Naive thymus-derived CD4-positive, alpha-beta T cell (primary cell): ENCODE measurements at regions not wholly inside any gene's neighbourhood (a gene's known extent, or its start where the extent isn't known, plus 50 kb on each side); places are given as distances from the start of the nearest gene placed in this dataset.

Experiments used
- ATAC-seq: fragments of 150-1000 bp; cut with Tn5 transposase; 2 replicates; pipeline ENCODE4 v1.10.0; 2021; ENCODE audit warnings: mild to moderate bottlenecking, moderate library complexity
- CTCF ChIA-PET: fragments of 350-600 bp; sonication (Branson Sonifier 250); formaldehyde crosslinking; loops from one replicate; lab custom pipeline; 2021; ENCODE audit warnings: antibody characterized with exemption; lab: Charles Lee
- POLR2A ChIA-PET: fragments of 350-600 bp; sonication (Branson Sonifier 250); formaldehyde crosslinking; loops from one replicate; lab custom pipeline; 2021; ENCODE audit warnings: antibody characterized with exemption, inconsistent platforms; lab: Charles Lee
- DNase-seq, 9 donors: peaks; one replicate each; pipeline versions ENCODE4 v3.0.0 to v3.0.0-alpha.2; 2020 to 2022; ENCODE audit warnings: mixed read lengths in 1 of 9
- H3K27ac ChIP-seq: one replicate; pipeline ENCODE4 v1.7.0; 2013; ENCODE audit warnings: mild to moderate bottlenecking, low read depth, low read length, moderate library complexity
- H3K27me3 ChIP-seq, 2 donors: one replicate each; pipeline ENCODE4 v1.7.0; 2013; ENCODE audit warnings: low read length in 2 of 2, mild to moderate bottlenecking in 2 of 2, moderate library complexity in 2 of 2; ENCODE audit not compliant: control insufficient read depth in 2 of 2, insufficient read depth in 2 of 2
- H3K36me3 ChIP-seq, 3 experiments: 1 replicate in 2 of 3; 2 replicates in 1 of 3; pipeline ENCODE4 v1.7.0; 2013; ENCODE audit warnings: low read length in 3 of 3, mild to moderate bottlenecking in 3 of 3, moderate library complexity in 1 of 3; ENCODE audit not compliant: insufficient read depth in 3 of 3, control insufficient read depth in 2 of 3
- H3K4me1 ChIP-seq, 2 donors: one replicate each; pipeline ENCODE4 v1.7.0; 2013; ENCODE audit warnings: low read length in 2 of 2, mild to moderate bottlenecking in 2 of 2, moderate library complexity in 1 of 2; ENCODE audit not compliant: control insufficient read depth in 2 of 2, insufficient read depth in 2 of 2
- H3K4me3 ChIP-seq: 2 replicates; pipeline ENCODE4 v1.7.0; 2013; ENCODE audit warnings: mild to moderate bottlenecking, low read length
- H3K9me3 ChIP-seq, 3 experiments: 1 replicate in 2 of 3; 2 replicates in 1 of 3; pipeline ENCODE4 v1.7.0; 2013; ENCODE audit warnings: low read length in 3 of 3; ENCODE audit not compliant: control insufficient read depth in 2 of 3
- H3K27ac Mint-ChIP-seq, 9 donors: one replicate each; pipeline ENCODE4 v1.8.0; 2020 to 2022; ENCODE audit warnings: mixed read lengths in 9 of 9, mild to moderate bottlenecking in 8 of 9, moderate library complexity in 5 of 9, inconsistent platforms in 2 of 9
- H3K27me3 Mint-ChIP-seq, 5 donors: one replicate each; pipeline ENCODE4 v1.8.0; 2021 to 2022; ENCODE audit warnings: mixed read lengths in 5 of 5, mild to moderate bottlenecking in 1 of 5
- H3K36me3 Mint-ChIP-seq, 5 donors: one replicate each; pipeline ENCODE4 v1.8.0; 2020 to 2022; ENCODE audit warnings: mixed read lengths in 5 of 5, mild to moderate bottlenecking in 3 of 5, inconsistent platforms in 1 of 5
- H3K4me1 Mint-ChIP-seq, 7 donors: one replicate each; pipeline ENCODE4 v1.8.0; 2020 to 2022; ENCODE audit warnings: mixed read lengths in 7 of 7, mild to moderate bottlenecking in 3 of 7, inconsistent platforms in 1 of 7
- H3K4me3 Mint-ChIP-seq, 10 donors: one replicate each; pipeline ENCODE4 v1.8.0; 2020 to 2022; ENCODE audit warnings: mild to moderate bottlenecking in 10 of 10, mixed read lengths in 10 of 10, moderate library complexity in 6 of 10, inconsistent platforms in 2 of 10
- H3K9me3 Mint-ChIP-seq, 11 donors: one replicate each; pipeline ENCODE4 v1.8.0; 2020 to 2022; ENCODE audit warnings: mixed read lengths in 11 of 11, mild to moderate bottlenecking in 4 of 11, inconsistent platforms in 1 of 11, moderate library complexity in 1 of 11
- intact Hi-C, 2 donors: fragments of 100-400 bp; cut with micrococcal nuclease; formaldehyde crosslinking; loops; one replicate each; pipeline ENCODE4 v1.15.1; 2023

DNA sequence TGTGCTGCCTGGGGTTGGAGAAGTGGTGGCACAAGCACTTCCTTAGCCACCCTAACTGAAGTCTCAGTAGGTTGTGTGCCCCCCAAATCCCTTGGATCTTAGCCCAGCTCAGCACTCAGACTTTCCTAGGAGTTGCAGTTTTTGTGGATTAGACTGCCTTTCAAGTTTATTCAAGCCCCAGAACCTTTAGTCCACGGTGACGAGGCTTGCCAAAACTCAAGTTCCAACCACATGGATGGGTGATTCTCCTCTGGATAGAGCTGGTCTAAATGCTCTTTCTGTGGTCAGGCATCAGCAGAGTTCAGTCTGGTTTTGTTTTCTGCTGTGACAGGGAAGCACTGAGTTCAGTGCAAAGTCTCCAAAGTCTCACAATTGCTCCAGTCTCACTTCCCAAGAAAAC is 2858.7 kb downstream of the PCDH9 start:
- ATAC-seq (no peak), DNase-seq (no peak)
- Mint-ChIP-seq H3K27me3 (no peaks in the 10 kb centered on the region), H3K27ac (no peak overlapping the region), H3K4me3 (no peak overlapping the region), H3K9me3 (peaks cover 9 to 49% (median 20%) of the 10 kb centered on the region in 11 donors), H3K36me3 (peaks cover 0 to 7% (median 0%) of the 10 kb centered on the region in 5 donors), H3K4me1 (no peaks in the 10 kb centered on the region)
- H3K9me3 ChIP-seq = no peaks in the 10 kb centered on the region
- no peaks in the 10 kb centered on the region for H3K27me3 ChIP-seq
- CTCF ChIA-PET = no interaction called here
- no peaks in the 10 kb centered on the region for H3K36me3 ChIP-seq
- H3K4me1 ChIP-seq = no peaks in the 10 kb centered on the region
- intact Hi-C loops = no loop called here
- POLR2A ChIA-PET = no interaction called here
- H3K27ac ChIP-seq = no peak overlapping the region
- H3K4me3 ChIP-seq = no peak overlapping the region

DNA sequence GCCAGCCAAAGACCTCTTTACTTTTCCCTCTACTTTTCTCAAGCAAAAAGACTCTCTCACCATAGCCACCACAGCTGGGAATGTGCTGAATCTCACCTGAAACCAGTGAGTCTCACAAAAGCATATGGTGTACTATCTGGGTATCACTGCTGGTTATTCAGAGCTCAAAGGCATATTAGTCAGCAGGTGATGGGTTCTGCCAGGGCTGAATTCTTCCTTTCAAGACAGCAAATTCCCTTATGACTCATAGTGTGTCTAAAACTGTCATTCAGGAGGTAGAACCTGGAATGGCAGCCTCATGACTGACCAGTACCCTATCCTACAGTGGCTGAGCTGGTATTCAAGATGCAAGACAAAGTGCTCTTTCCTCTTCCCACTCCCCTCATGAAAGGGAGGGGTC is 2859.1 kb downstream of the PCDH9 start:
- peaks cover 0 to 7% (median 0%) of the 10 kb centered on the region in 5 donors for H3K36me3 Mint-ChIP-seq
- no peak overlapping the region for H3K4me3 Mint-ChIP-seq
- H3K27ac Mint-ChIP-seq = no peak overlapping the region
- H3K27me3 ChIP-seq = no peaks in the 10 kb centered on the region
- peaks cover 12 to 49% (median 24%) of the 10 kb centered on the region in 11 donors for H3K9me3 Mint-ChIP-seq
- no peaks in the 10 kb centered on the region for H3K27me3 Mint-ChIP-seq
- POLR2A ChIA-PET = no interaction called here
- H3K4me1 Mint-ChIP-seq = no peaks in the 10 kb centered on the region
- H3K27ac ChIP-seq = no peak overlapping the region
- CTCF ChIA-PET = no interaction called here
- intact Hi-C loops = no loop called here
- no peaks in the 10 kb centered on the region for H3K9me3 ChIP-seq
- H3K4me1 ChIP-seq = no peaks in the 10 kb centered on the region
- DNase-seq = no peak
- no peak for ATAC-seq
- no peaks in the 10 kb centered on the region for H3K36me3 ChIP-seq
- no peak overlapping the region for H3K4me3 ChIP-seq

DNA sequence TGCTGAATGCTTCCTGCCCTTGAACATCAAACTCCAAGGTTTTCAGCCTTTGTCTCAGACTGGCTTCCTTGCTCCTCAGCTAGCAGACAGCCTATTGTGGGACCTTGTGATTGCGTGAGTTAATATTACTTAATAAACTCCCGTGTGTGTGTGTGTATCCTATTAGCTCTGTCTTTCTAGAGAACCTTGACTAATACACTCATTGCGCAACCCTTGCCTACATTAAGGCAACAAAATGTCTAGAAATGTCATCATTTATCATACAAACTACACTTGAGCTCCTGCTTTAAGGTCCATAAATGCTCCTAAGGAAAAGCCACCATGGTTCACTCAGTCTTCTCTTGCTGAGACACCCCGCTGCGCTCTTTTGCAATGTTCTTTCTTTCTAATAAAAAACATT is 2861.0 kb downstream of the PCDH9 start:
- H3K9me3 ChIP-seq = no peaks in the 10 kb centered on the region
- ChIA-PET CTCF (no interaction called here), POLR2A (no interaction called here)
- Mint-ChIP-seq H3K36me3 (peaks cover 0 to 4% (median 0%) of the 10 kb centered on the region in 5 donors), H3K27ac (no peak overlapping the region), H3K4me3 (no peak overlapping the region), H3K9me3 (peaks cover 7 to 41% (median 18%) of the 10 kb centered on the region in 11 donors), H3K4me1 (no peaks in the 10 kb centered on the region), H3K27me3 (no peaks in the 10 kb centered on the region)
- DNase-seq (no peak), ATAC-seq (no peak)
- no peaks in the 10 kb centered on the region for H3K4me1 ChIP-seq
- intact Hi-C loops = no loop called here
- no peak overlapping the region for H3K27ac ChIP-seq
- no peak overlapping the region for H3K4me3 ChIP-seq
- no peaks in the 10 kb centered on the region for H3K27me3 ChIP-seq
- no peaks in the 10 kb centered on the region for H3K36me3 ChIP-seq

DNA sequence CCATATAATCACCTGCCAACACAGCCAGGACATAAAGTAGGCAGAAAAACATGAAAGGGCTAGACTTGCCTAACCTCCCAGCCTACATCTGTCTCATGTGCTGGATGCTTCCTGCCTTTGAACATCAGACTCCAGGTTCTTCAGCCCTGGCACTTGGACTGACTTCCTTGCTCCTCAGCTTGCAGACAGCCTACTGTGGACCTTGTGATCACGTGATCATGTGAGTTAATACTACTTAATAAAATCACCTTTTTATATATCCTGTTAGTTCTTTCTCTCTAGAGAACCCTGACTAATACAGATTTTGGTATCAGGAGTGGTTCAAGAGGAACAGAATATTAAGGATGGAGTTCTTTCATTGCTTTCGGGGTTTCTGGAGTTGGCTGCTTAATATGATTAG is 2867.6 kb downstream of the PCDH9 start:
- Histone ChIP-seq H3K4me3 (no peak overlapping the region), H3K36me3 (no peaks in the 10 kb centered on the region), H3K27me3 (no peaks in the 10 kb centered on the region), H3K9me3 (no peaks in the 10 kb centered on the region), H3K4me1 (no peaks in the 10 kb centered on the region), H3K27ac (no peak overlapping the region)
- Mint-ChIP-seq H3K36me3 (no peaks in the 10 kb centered on the region), H3K9me3 (peaks cover 2 to 17% (median 11%) of the 10 kb centered on the region in 11 donors), H3K27me3 (no peaks in the 10 kb centered on the region), H3K4me3 (no peak overlapping the region), H3K27ac (no peak overlapping the region), H3K4me1 (no peaks in the 10 kb centered on the region)
- ATAC-seq (no peak), DNase-seq (no peak)
- POLR2A ChIA-PET = no interaction called here
- intact Hi-C loops = no loop called here
- CTCF ChIA-PET = no interaction called here

DNA sequence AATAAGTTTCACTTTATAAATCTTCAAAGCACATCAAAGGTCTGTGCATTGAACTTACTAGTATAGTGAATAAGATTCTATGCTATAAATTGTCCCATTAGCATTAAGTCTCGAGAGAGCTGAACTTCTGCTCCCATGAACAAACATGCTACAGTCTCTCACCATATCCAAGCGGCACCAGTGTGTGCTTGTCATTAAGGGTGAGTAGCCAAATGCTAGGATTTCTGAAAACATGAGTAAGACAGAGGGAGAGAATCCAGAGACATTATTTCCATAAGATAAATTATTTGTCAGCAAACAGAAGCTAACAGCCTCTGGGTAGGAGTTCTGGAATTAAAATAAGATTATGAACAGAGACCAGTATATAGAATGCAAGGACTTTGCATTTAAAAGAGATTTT is 2882.5 kb downstream of the PCDH9 start:
- H3K27me3 Mint-ChIP-seq = no peaks in the 10 kb centered on the region
- POLR2A ChIA-PET = no interaction called here
- Histone ChIP-seq H3K4me3 (no peak overlapping the region), H3K4me1 (no peaks in the 10 kb centered on the region), H3K36me3 (no peaks in the 10 kb centered on the region), H3K27me3 (no peaks in the 10 kb centered on the region), H3K27ac (no peak overlapping the region), H3K9me3 (no peaks in the 10 kb centered on the region)
- H3K27ac Mint-ChIP-seq = no peak overlapping the region
- no peaks in the 10 kb centered on the region for H3K4me1 Mint-ChIP-seq
- intact Hi-C loops = no loop called here
- H3K4me3 Mint-ChIP-seq = no peak overlapping the region
- ATAC-seq (no peak), DNase-seq (no peak)
- CTCF ChIA-PET = no interaction called here
- H3K9me3 Mint-ChIP-seq = peaks cover 0 to 26% (median 7%) of the 10 kb centered on the region in 11 donors
- H3K36me3 Mint-ChIP-seq = no peaks in the 10 kb centered on the region

DNA sequence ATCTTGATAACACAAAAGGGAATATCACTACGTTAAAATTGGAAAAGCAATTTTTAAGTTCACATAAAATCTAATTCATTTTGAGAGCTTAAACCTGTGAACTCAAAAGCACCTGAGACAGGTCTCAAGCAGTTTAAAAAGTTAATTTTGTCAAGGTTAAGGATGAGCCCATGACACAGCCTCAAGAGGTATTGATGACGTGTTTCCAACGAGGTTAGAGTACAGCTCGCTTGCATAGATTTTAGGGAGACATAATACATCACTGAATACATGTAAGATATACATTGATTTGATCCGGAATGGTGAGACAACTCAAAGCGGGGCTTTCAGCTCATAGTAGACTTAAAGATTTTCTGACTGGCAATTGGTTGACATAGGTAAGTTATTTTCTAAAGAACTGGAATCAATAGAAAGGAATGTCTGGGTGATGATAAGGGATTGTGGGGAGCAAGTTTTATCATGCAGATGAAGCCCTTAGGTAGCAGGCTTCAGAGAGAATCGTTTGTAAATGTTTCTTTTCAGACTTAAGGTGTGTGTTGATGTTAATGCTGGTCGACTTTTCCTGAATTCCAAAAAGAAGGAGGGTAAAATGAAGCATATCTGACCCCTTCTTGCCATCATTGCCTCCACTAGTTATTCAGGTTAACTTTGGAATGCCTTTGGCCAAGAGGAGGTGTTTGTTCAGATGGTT is 2890.6 kb downstream of the PCDH9 start:
- H3K4me3 ChIP-seq = no peak overlapping the region
- Mint-ChIP-seq H3K4me1 (no peaks in the 10 kb centered on the region), H3K4me3 (no peak overlapping the region), H3K9me3 (peaks cover 0 to 19% (median 6%) of the 10 kb centered on the region in 11 donors), H3K36me3 (no peaks in the 10 kb centered on the region), H3K27ac (no peak overlapping the region), H3K27me3 (no peaks in the 10 kb centered on the region)
- H3K4me1 ChIP-seq = no peaks in the 10 kb centered on the region
- no peaks in the 10 kb centered on the region for H3K36me3 ChIP-seq
- ChIA-PET CTCF (no interaction called here), POLR2A (no interaction called here)
- no peaks in the 10 kb centered on the region for H3K27me3 ChIP-seq
- no peaks in the 10 kb centered on the region for H3K9me3 ChIP-seq
- ATAC-seq (no peak), DNase-seq (no peak)
- intact Hi-C loops = no loop called here
- no peak overlapping the region for H3K27ac ChIP-seq

DNA sequence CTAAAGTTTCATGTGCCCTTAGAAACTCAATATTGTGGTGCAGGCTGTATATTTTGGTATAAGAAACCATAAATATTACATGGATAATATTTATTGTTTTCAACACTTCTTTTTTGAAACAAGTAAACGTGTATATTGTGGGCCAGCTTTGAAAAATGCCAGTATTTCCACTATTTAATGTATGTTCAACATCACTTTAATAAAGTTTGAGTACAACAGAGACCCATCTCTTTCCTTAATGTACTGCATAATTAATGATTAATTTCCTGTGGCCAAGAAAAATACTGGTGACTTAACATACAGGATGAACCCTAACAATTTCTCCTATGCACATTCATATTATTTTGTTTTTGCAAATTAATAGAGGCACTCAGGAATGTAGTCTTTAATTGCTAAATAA is 2891.5 kb downstream of the PCDH9 start:
- ATAC-seq = no peak
- CTCF ChIA-PET = no interaction called here
- POLR2A ChIA-PET = no interaction called here

More for the DNA sequence above, 2891.5 kb downstream of the PCDH9 start:
- Histone ChIP-seq H3K9me3 (peaks cover 0 to 7% (median 0%) of the 10 kb centered on the region in 3 experiments), H3K4me3 (no peak overlapping the region), H3K4me1 (no peaks in the 10 kb centered on the region), H3K27ac (no peak overlapping the region), H3K27me3 (no peaks in the 10 kb centered on the region), H3K36me3 (no peaks in the 10 kb centered on the region)
- H3K9me3 Mint-ChIP-seq = peaks cover 0 to 23% (median 7%) of the 10 kb centered on the region in 11 donors
- H3K27ac Mint-ChIP-seq = no peak overlapping the region
- H3K36me3 Mint-ChIP-seq = no peaks in the 10 kb centered on the region
- no peak overlapping the region for H3K4me3 Mint-ChIP-seq
- H3K27me3 Mint-ChIP-seq = no peaks in the 10 kb centered on the region
- intact Hi-C loops = no loop called here
- DNase-seq = no peak
- no peaks in the 10 kb centered on the region for H3K4me1 Mint-ChIP-seq
